HTR-8/SVneo (cell line): ENCODE measurements at regions not wholly inside any gene's neighbourhood (a gene's known extent, or its start where the extent isn't known, plus 50 kb on each side); places are given as distances from the start of the nearest gene placed in this dataset.

Experiments used
- DNase-seq: peaks from one replicate; pipeline ENCODE4 v3.0.0; 2011; ENCODE audit warnings: low spot score, mixed read lengths; ENCODE audit not compliant: insufficient read length
- FAIRE-seq: peaks from 2 replicates; lab custom pipeline; 2011; peaks lifted over from hg19 to GRCh38; lab: Jason Lieb, UNC

- DNase-seq = no peak
- FAIRE-seq = no peak
Measured at GRCh38 chr10:28082885-28083284, 84.0 kb upstream of the ODAD2 start.

DNA sequence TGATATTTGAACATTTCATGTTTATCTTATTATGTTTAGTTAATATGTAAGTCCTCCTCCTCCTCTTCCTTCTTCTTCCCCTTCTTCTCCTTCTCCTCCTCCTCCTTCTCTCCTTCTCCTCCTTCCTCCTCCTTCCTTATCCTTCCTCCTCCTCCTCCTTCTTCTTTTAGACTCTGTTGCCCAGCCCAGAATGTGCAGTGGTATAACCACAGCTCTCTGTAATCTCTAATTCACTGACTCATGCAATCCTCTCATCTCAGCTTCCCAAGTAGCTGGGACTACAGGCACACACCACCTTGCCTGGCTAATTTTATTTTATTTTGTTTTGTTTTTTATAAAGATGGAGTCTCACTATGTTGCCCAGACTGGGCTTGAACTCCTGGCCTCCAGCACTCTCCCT lies 83.4 kb upstream of the ODAD2 start:
- FAIRE-seq (no peak), DNase-seq (no peak)

GRCh38 chr10:28077889-28078288 lies 79.0 kb upstream of the ODAD2 start:
- peak; percentile 90 for FAIRE-seq
- DNase-seq = peak; percentile 34

DNA sequence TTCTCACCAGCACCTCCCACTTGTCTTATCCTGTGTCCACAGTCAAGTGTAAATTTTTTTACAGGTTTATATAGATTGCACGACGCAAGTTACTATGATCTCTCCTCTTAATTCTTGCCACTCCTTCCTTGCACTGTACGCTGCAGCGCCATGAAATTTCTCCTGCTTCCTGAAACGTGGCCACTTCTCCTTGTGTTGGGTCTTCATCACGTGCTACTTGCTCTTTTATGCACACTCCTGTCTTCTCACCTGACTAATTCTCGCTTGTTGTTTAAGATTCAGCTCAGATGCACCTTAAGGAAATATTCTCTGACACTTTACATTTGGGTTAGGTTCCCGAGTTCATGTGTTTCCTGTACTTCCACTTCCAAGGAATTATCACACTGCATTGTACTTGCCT lies 76.5 kb upstream of the ODAD2 start:
- FAIRE-seq (peak; percentile 70), DNase-seq (no peak)

DNA sequence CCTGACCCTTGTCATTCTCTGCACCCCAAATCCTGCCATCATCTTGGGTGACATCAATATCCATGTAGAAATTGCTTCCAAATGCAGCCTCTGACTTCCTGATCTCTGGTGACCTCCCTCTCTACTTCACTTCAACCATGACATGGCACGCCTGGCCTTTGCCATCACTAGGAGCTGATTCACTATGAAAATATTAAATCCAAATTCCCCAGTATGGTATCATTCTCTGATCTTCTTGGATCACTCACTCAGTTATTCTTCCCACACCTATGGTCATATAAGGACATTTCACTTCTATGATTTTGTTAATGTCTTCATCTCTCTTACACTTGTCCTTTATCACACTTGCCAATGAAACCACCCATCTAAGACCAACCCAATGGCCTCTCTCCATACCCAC lies 73.7 kb upstream of the ODAD2 start:
- no peak for FAIRE-seq
- no peak for DNase-seq

DNA sequence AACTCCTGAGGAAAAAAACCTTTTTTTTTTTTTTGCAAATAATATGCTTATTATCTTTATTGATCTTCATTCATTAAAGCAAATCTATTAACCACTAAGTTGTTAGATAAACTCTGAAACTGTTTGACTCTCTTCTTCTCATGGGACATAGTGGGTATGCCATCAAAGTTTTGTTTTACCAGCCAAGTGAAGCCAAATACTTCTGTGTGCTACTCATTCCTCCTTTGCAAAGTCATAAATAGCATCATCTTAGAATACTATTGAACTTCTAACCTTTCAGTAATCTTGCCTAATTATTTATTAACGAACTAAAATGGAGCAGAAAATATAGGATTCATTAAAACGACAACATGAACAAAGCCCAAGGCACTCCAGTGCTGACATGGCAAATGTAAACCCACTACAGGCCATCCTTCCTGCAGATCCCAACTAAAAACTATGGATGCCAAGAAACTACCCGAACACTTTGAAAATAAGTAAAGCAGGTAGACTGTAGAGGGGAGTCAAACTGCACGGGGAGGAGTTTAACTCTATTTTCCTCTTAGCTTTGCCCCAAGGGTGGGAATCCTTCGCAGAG lies 61.2 kb upstream of the ODAD2 start:
- DNase-seq = no peak
- no peak for FAIRE-seq

DNA sequence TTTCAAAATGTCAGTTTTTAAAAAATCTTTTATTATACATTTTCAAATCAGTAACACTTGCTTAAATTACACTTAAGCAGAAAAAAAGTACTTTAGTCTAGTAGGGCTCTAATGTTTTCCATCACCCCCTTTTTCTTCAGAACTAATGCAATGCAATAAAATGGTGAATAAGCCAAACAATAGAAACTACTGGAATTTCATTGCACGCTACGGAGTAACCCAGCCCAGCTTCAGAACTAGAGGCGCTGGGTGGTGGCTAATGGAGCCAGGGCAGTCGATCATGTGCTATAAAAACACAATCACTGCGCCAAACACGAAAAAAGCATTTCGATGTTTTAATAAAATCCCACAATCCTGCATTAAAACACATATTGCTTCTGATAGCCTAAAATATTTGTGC lies 59.9 kb upstream of the ODAD2 start:
- FAIRE-seq = no peak

GRCh38 chr10:28054228-28054860 lies 55.5 kb upstream of the ODAD2 start:
- DNase-seq = peak; percentile 71

More for the DNA sequence above, 59.9 kb upstream of the ODAD2 start:
- DNase-seq = no peak

GRCh38 chr10:28049286-28049685 lies 50.4 kb upstream of the ODAD2 start:
- no peak for FAIRE-seq
- DNase-seq = no peak

More at GRCh38 chr10:28054228-28054860, 55.5 kb upstream of the ODAD2 start:
- no peak for FAIRE-seq
